AG04450 (cell line): ENCODE measurements at regions not wholly inside any gene's neighbourhood (a gene's known extent, or its start where the extent isn't known, plus 50 kb on each side); places are given as distances from the start of the nearest gene placed in this dataset.

ENCODE experiments used
- CTCF ChIA-PET: fragments of 300-600, 350-600 bp; formaldehyde crosslinking; extraction: SDS; loops from one replicate; lab custom pipeline; 2022; ENCODE audit warnings: antibody characterized with exemption, inconsistent platforms; lab: Charles Lee
- POLR2A ChIA-PET: fragments of 350-600 bp; formaldehyde crosslinking; extraction: SDS; loops from one replicate; lab custom pipeline; 2021; ENCODE audit warnings: antibody characterized with exemption, inconsistent platforms; lab: Yijun Ruan, JAX
- DNase-seq: peaks from one replicate; pipeline ENCODE4 v3.0.0-alpha.2; 2011; ENCODE audit warnings: low read depth, low spot score
- H3K27ac ChIP-seq: one replicate; pipeline ENCODE4 v1.5.1; 2012; ENCODE audit warnings: low read depth, low read length, control low read depth
- H3K27me3 ChIP-seq: one replicate; pipeline ENCODE4 v1.6.0; 2012; ENCODE audit warnings: low read length; ENCODE audit not compliant: control insufficient read depth, insufficient read depth
- H3K4me3 ChIP-seq: 2 replicates; pipeline ENCODE4 v1.5.1; 2011; ENCODE audit warnings: mild to moderate bottlenecking, low read depth, low read length, control low read depth
- H3K9me3 ChIP-seq: 2 replicates; pipeline ENCODE4 v1.5.1; 2012; ENCODE audit warnings: low read length; ENCODE audit not compliant: control insufficient read depth, insufficient read depth
- CTCF ChIP-seq: IDR thresholded peaks from 2 replicates; pipeline ENCODE4 v1.5.1; 2011; ENCODE audit warnings: low read depth, low read length, control low read depth, inconsistent platforms

GRCh38 chr18:78754311-78755043 is 225.1 kb upstream of the SALL3 start:
- ChIA-PET POLR2A (no interaction called here), CTCF (no interaction called here)
- Histone ChIP-seq H3K4me3 (no peak overlapping the region), H3K27ac (no peak overlapping the region), H3K9me3 (peaks cover 50% of the 10 kb centered on the region), H3K27me3 (no peaks in the 10 kb centered on the region)
- TF ChIP-seq CTCF, result no peak
- no peak for DNase-seq

- H3K9me3 ChIP-seq, result peaks cover 43% of the 10 kb centered on the region
- no peak for TF ChIP-seq CTCF
- POLR2A ChIA-PET, result no interaction called here
- CTCF ChIA-PET, result no interaction called here
- DNase-seq, result no peak
- no peaks in the 10 kb centered on the region for H3K27me3 ChIP-seq
- H3K27ac ChIP-seq, result no peak overlapping the region
- H3K4me3 ChIP-seq, result no peak overlapping the region
These were observed 222.6 kb upstream of the SALL3 start for GRCh38 chr18:78757014-78757413.

- Histone ChIP-seq H3K9me3 (peaks cover 46% of the 10 kb centered on the region), H3K4me3 (no peak overlapping the region), H3K27me3 (no peaks in the 10 kb centered on the region), H3K27ac (no peak overlapping the region)
- no peak for TF ChIP-seq CTCF
- no peak for DNase-seq
- POLR2A ChIA-PET, result no interaction called here
- CTCF ChIA-PET, result no interaction called here
These were observed 221.1 kb upstream of the SALL3 start for GRCh38 chr18:78758496-78758895.

- DNase-seq, result no peak
- CTCF ChIA-PET, result no interaction called here
- H3K9me3 ChIP-seq, result peaks cover 55% of the 10 kb centered on the region
- H3K27ac ChIP-seq, result no peak overlapping the region
- no peak overlapping the region for H3K4me3 ChIP-seq
- POLR2A ChIA-PET, result no interaction called here
- TF ChIP-seq CTCF, result no peak
- H3K27me3 ChIP-seq, result no peaks in the 10 kb centered on the region
These were observed 216.9 kb upstream of the SALL3 start for GRCh38 chr18:78762753-78763152.

GRCh38 chr18:78764544-78764943 is 215.1 kb upstream of the SALL3 start:
- ChIA-PET POLR2A (no interaction called here), CTCF (no interaction called here)
- Histone ChIP-seq H3K4me3 (no peak overlapping the region), H3K27ac (no peak overlapping the region), H3K9me3 (peaks cover 63% of the 10 kb centered on the region), H3K27me3 (no peaks in the 10 kb centered on the region)
- DNase-seq, result no peak
- no peak for TF ChIP-seq CTCF
